Spleen (tissue), 11 donors: ENCODE measurements at regions not wholly inside any gene's neighbourhood (a gene's known extent, or its start where the extent isn't known, plus 50 kb on each side); places are given as distances from the start of the nearest gene placed in this dataset.

Experiments
- DNase-seq: peaks from one replicate; pipeline ENCODE4 v3.0.0-alpha.2; 2020
- H3K27ac ChIP-seq, 8 donors: fragments of 200-600 bp; sonication (generic) in 7 of 8; 1 replicate in 4 of 8; 2 replicates in 4 of 8; pipeline versions ENCODE4 v1.5.0 to v1.8.0; 2016 to 2021; ENCODE audit warnings: inconsistent platforms in 4 of 8, mild to moderate bottlenecking in 4 of 8, moderate library complexity in 1 of 8
- H3K27me3 ChIP-seq, 7 donors: fragments of 200-600 bp; sonication (generic) in 6 of 7; replicated peaks in 1 of 7; 1 replicate in 4 of 7; 2 replicates in 3 of 7; pipeline versions ENCODE4 v1.5.0 to v1.8.0; 2016 to 2021; ENCODE audit warnings: inconsistent platforms in 3 of 7, mild to moderate bottlenecking in 1 of 7
- H3K36me3 ChIP-seq, 6 donors: fragments of 200-600 bp; sonication (generic) in 5 of 6; 1 replicate in 4 of 6; 2 replicates in 2 of 6; pipeline versions ENCODE4 v1.5.0 to v1.8.0; 2016 to 2021; ENCODE audit warnings: inconsistent platforms in 2 of 6
- H3K4me1 ChIP-seq, 6 donors: fragments of 200-600 bp; sonication (generic) in 5 of 6; 1 replicate in 3 of 6; 2 replicates in 3 of 6; pipeline versions ENCODE4 v1.5.0 to v1.8.0; 2016 to 2021; ENCODE audit warnings: inconsistent platforms in 3 of 6
- H3K4me3 ChIP-seq, 8 donors: fragments of 200-600 bp; sonication (generic) in 7 of 8; 1 replicate in 4 of 8; 2 replicates in 4 of 8; pipeline versions ENCODE4 v1.5.0 to v1.8.0; 2016 to 2021; ENCODE audit warnings: inconsistent platforms in 4 of 8, mild to moderate bottlenecking in 4 of 8, moderate library complexity in 2 of 8
- H3K9me3 ChIP-seq, 8 donors: fragments of 200-600 bp; sonication (generic) in 7 of 8; 1 replicate in 4 of 8; 2 replicates in 4 of 8; pipeline versions ENCODE4 v1.5.0 to v1.8.0; 2016 to 2021; ENCODE audit warnings: inconsistent platforms in 4 of 8
- POLR2A ChIP-seq, 3 donors: fragments of 450-650 bp; IDR thresholded peaks; one replicate each; pipeline ENCODE4 v1.5.1; 2017; ENCODE audit warnings: antibody characterized with exemption in 3 of 3, mild to moderate bottlenecking in 1 of 3
- POLR2AphosphoS5 ChIP-seq, 3 donors: sonication (generic); formaldehyde crosslinking; IDR thresholded peaks; one replicate each; pipeline ENCODE4 v1.5.1; 2017; ENCODE audit warnings: antibody characterized with exemption in 3 of 3
- WGBS, 5 donors: extraction: QIAGEN DNeasy Blood & Tissue Kit in 3 of 5; methylation state at CpG; one replicate each; pipeline versions ENCODE4 v1.1.5 to v1.1.7; 2013 to 2018; 5-methylcytosine and 5-hydroxymethylcytosine counted together
- intact Hi-C: fragments of 100-400 bp; cut with DNase I; formaldehyde crosslinking; loops from one replicate; pipeline ENCODE4 v1.15.0; 2023; ENCODE audit warnings: low total_unique reads
- TF ChIP-seq, protein P1 (sequence below), 11 experiments: fragments of 200-600 bp in 7 of 11; fragments of 450-650 bp in 4 of 11; sonication (generic) in 4 of 11; IDR thresholded peaks in 8 of 11; conservative IDR thresholded peaks in 3 of 11; 1 replicate in 7 of 11; 2 replicates in 4 of 11; pipeline versions ENCODE4 v1.4.0 to v1.8.0; 2016 to 2021; ENCODE audit warnings: antibody characterized with exemption in 11 of 11, inconsistent platforms in 4 of 11, mild to moderate bottlenecking in 1 of 11
- donor health status: healthy with polysubstance abuse.
- donor health status: DM: no; HTN: no; CAD: no; lungs with moderate emphysema.
- donor health status: DM: no; HTN: no; CAD: no.
- donor health status: Bipolar disorder and iron deficiency.
- donor health status: healthy.
- donor health status: DM: no; HTN: no; CAD: no.
- donor health status: DM: yes; HTN: yes; CAD: no.

DNA sequence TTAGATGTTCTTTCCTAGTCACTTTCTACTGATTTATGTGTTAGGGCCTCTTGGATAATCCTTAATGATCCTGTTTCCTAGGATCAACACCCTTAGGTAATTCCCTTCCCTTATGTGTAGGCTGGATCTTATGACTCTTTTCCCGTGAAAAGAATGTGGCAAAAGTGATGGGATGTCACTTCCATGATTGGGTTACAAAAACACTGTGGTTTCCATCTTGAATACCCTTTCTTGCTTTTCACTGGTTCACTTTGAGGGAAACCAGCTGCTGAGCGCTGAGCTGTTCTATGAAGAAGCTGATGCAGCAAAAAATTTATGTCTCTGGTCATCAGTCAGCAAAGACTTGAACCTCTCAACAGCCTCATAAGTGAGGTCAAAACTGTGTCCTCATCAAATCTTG is 609.4 kb downstream of the OLFM4 start:
- DNase-seq: no peak

DNA sequence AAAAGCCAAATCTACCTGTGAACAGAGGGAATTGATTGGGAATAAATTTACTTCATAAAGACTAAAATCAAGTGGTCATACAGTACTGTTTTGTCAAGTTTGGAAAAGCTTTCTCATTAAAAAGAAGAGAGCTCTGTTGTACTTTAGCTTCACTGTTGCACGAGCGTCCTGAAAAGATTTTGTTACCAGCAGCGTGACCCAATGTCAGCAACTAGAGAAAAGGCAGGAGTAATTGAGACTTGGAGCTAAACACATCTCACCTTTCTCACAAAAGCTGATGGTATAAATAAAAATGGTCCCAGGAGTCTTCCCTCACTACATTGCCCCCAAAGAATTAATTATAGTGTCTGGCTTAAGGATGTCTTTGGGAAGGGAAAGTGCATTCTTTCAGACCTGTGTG is 613.7 kb downstream of the OLFM4 start:
- Histone ChIP-seq H3K36me3 (no peaks in the 10 kb centered on the region), H3K27me3 (no peaks in the 10 kb centered on the region), H3K9me3 (peaks cover 0 to 8% (median 0%) of the 10 kb centered on the region in 8 donors), H3K27ac (no peak overlapping the region), H3K4me1 (no peaks in the 10 kb centered on the region), H3K4me3 (no peak overlapping the region)
- no peak for TF ChIP-seq POLR2AphosphoS5 (IDR thresholded peaks at IDR 0.05)
- TF ChIP-seq, protein P1, sequence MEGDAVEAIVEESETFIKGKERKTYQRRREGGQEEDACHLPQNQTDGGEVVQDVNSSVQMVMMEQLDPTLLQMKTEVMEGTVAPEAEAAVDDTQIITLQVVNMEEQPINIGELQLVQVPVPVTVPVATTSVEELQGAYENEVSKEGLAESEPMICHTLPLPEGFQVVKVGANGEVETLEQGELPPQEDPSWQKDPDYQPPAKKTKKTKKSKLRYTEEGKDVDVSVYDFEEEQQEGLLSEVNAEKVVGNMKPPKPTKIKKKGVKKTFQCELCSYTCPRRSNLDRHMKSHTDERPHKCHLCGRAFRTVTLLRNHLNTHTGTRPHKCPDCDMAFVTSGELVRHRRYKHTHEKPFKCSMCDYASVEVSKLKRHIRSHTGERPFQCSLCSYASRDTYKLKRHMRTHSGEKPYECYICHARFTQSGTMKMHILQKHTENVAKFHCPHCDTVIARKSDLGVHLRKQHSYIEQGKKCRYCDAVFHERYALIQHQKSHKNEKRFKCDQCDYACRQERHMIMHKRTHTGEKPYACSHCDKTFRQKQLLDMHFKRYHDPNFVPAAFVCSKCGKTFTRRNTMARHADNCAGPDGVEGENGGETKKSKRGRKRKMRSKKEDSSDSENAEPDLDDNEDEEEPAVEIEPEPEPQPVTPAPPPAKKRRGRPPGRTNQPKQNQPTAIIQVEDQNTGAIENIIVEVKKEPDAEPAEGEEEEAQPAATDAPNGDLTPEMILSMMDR (IDR thresholded peaks at IDR 0.05 in 8 of 11, conservative IDR thresholded peaks at IDR 0.05 in 3 of 11): no peak
- DNase-seq: no peak
- WGBS, 5 donors: 49 to 74% (median 60%) methylated on average over 3 of the region's 3 CpGs
- intact Hi-C loops: no loop called here

More for the DNA sequence above, 609.4 kb downstream of the OLFM4 start:
- intact Hi-C loops: no loop called here
- WGBS, 5 donors: 62 to 72% (median 66%) methylated on average over 2 of the region's 2 CpGs
- no peak overlapping the region for H3K4me3 ChIP-seq
- TF ChIP-seq POLR2A (IDR thresholded peaks at IDR 0.05) (no peak), POLR2AphosphoS5 (IDR thresholded peaks at IDR 0.05) (no peak)
- TF ChIP-seq, protein P1 (IDR thresholded peaks at IDR 0.05 in 8 of 11, conservative IDR thresholded peaks at IDR 0.05 in 3 of 11): no peak
- H3K9me3 ChIP-seq: peaks cover 0 to 11% (median 0%) of the 10 kb centered on the region in 8 donors
- no peaks in the 10 kb centered on the region for H3K27me3 ChIP-seq
- H3K27ac ChIP-seq: no peak overlapping the region
- no peaks in the 10 kb centered on the region for H3K4me1 ChIP-seq
- no peaks in the 10 kb centered on the region for H3K36me3 ChIP-seq

DNA sequence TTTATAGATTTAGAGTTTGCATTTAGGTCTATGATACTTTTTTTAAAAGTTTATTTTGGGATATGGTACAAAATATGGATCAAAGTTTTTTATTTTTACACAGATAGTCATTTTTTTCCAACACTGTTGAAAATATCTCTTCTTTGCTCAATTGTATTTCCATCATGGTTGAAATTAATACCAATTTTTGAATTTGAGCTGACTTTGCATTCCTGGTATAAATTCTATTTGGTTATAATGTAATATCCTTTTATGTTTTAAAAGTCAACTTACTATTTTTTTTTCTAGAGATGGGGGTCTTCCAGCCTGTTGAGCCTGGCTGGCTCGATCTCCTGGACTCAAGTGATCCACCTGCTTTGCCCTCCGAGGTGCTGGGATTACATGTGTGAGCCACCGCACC is 620.1 kb downstream of the OLFM4 start:
- intact Hi-C loops: no loop called here
- no peaks in the 10 kb centered on the region for H3K36me3 ChIP-seq
- H3K4me1 ChIP-seq: no peaks in the 10 kb centered on the region
- no peak overlapping the region for H3K4me3 ChIP-seq
- TF ChIP-seq, protein P1 (IDR thresholded peaks at IDR 0.05 in 8 of 11, conservative IDR thresholded peaks at IDR 0.05 in 3 of 11): no peak
- TF ChIP-seq POLR2AphosphoS5 (IDR thresholded peaks at IDR 0.05) (no peak), POLR2A (IDR thresholded peaks at IDR 0.05) (no peak)
- H3K9me3 ChIP-seq: peaks cover 0 to 3% (median 0%) of the 10 kb centered on the region in 8 donors
- no peak for DNase-seq
- WGBS, 5 donors: 72 to 85% (median 83%) methylated on average over 3 of the region's 3 CpGs
- no peak overlapping the region for H3K27ac ChIP-seq
- H3K27me3 ChIP-seq: no peaks in the 10 kb centered on the region

DNA sequence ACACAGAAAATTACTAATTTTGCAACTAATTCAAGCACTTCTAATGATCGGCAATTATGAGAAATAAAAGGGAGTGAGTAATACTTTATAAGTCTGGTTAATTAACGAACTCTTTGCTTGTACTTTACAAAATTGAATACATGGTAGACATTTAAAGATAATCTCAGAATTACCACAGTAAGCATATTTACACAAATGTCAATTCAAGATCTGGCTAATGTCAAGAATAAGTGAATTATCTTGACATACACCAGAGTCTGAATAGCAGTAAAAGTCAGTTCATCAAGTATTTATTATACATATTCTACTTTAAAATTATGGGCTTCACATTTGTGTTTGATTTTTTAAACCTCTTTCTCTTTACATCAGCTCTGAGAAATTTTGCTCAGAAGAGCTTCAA is 643.4 kb downstream of the OLFM4 start:
- Histone ChIP-seq H3K4me1 (no peaks in the 10 kb centered on the region), H3K4me3 (no peak overlapping the region), H3K27ac (no peak overlapping the region), H3K27me3 (no peaks in the 10 kb centered on the region), H3K9me3 (peaks cover 0 to 16% (median under 1%) of the 10 kb centered on the region in 8 donors), H3K36me3 (no peaks in the 10 kb centered on the region)
- DNase-seq: no peak
- 59 to 74% (median 67%) methylated on average over 2 of the region's 2 CpGs for WGBS, 5 donors
- TF ChIP-seq, protein P1 (IDR thresholded peaks at IDR 0.05 in 8 of 11, conservative IDR thresholded peaks at IDR 0.05 in 3 of 11): no peak
- TF ChIP-seq POLR2A (IDR thresholded peaks at IDR 0.05) (no peak), POLR2AphosphoS5 (IDR thresholded peaks at IDR 0.05) (no peak)
- intact Hi-C loops: no loop called here
